Cerebellar cortex (tissue), 1 donor: ENCODE measurements at regions not wholly inside any gene's neighbourhood (a gene's known extent, or its start where the extent isn't known, plus 50 kb on each side); places are given as distances from the start of the nearest gene placed in this dataset.

Experiments used
- DNase-seq: peaks from one replicate; pipeline ENCODE4 v3.0.0-alpha.2; 2015; ENCODE audit warnings: low spot score

DNA sequence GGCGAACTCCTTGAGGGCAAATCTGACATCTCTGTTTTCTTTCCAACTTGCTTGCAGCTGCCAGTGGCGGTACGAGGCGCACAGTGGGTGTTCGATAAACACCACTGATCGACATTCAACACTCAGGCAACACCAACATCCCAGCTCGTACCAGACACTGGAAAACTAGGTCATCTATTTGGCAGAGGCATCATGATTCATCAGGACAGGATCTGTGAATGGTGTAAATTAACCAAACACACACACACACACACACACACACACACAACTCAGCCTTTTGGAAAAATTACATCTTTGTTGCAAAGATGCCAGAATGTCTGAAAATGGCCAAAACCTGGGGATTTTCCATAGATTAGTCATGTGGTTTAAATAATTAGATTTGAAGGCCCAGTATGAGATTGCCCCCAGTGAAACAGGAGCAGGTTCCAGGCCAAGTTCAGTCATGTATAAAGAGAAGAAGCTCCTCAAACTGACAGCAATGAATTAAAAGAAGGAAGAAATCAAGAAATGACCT lies 150.5 kb upstream of the NCKAP5 start:
- peak; percentile 96 for DNase-seq

DNA sequence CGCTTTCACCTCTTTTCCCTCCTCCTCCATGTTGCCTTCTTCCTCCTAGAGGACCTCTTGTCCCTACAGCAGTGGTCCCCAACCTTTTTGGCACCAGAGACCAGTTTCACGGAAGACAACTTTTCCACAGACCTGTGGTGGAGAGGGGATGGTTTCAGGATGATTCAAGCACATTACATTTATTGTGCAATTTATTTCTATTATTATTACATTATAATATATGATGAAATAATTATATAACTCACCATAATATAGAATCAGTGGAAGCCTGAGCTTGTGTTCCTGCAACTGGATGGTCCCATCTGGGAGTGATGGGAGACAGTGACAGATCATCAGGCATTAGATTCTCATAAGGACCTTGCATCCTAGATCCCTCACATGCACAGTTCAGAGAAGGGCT lies 152.2 kb upstream of the NCKAP5 start:
- no peak for DNase-seq

DNA sequence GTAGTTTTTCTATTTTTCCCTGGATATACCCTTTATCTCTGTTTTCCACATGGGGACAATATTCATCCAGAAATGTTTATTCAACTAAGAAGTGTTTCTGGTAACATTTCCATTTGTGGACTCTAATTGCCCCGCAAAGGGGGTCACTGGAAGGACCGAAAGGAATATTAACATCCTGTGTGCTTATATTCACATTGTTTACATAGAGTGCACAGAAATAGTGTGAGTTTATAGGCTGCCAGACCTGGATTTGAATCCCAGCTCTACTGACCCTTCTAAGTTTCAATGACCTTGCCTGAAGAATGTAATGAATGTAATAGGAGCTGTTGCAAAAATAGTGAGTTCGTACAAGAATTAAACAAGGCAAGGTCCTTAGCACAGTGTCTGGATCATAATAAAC lies 152.9 kb upstream of the NCKAP5 start:
- no peak for DNase-seq

DNA sequence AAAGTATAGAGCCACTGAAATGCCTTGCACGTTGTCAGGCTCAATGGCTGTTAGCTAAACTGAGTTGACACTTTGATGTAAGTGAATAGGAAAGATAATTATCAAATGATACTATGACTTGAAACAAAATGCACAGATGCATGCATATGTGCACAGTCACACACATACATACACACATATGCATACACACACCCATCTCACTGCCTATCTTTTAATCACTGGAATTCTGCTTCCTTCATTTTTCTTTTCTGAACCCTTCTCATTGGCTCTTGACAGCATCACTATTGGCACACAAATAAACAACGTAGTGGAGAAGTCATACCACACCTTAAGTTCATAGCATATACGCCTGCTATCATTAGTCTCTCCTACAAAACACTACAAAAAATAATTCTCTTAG lies 154.9 kb upstream of the NCKAP5 start:
- no peak for DNase-seq

DNA sequence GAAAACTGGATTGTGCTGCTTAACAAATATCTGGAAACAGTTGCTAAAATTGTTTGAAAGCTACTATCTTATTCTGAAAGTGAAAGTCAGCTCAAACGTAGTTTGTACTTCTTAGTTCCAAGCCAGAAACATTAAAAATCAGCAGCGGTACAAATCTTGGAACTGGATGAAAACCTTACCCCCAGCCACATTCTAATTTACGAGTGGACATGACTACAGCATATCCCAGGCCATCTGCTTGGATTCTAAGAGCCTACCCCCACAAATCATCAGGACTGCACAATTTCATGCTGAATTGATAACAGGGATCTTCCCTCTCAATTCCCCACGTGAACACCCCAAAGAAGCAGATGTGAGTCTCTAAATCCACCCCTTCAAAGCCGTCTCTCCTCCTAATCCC lies 158.7 kb upstream of the NCKAP5 start:
- DNase-seq: no peak

DNA sequence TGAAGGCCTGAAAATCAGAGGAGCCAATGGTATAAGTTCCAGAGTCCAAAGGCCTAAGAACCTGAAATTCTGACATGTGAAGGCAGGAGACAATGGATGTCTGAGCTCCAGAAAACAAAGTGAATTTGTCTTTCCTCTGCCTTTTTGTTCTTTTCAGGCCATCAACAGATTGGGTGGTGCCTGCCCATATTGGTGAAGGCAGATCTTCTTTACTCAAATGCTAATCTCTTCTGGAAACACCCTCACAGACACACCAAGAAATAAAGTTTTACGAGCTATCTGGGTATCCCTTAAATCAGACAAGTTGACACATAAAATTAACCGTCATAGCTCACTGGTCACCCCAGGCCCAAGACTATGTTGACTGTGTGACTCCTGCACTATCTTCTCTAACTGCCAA lies 163.8 kb upstream of the NCKAP5 start:
- no peak for DNase-seq

DNA sequence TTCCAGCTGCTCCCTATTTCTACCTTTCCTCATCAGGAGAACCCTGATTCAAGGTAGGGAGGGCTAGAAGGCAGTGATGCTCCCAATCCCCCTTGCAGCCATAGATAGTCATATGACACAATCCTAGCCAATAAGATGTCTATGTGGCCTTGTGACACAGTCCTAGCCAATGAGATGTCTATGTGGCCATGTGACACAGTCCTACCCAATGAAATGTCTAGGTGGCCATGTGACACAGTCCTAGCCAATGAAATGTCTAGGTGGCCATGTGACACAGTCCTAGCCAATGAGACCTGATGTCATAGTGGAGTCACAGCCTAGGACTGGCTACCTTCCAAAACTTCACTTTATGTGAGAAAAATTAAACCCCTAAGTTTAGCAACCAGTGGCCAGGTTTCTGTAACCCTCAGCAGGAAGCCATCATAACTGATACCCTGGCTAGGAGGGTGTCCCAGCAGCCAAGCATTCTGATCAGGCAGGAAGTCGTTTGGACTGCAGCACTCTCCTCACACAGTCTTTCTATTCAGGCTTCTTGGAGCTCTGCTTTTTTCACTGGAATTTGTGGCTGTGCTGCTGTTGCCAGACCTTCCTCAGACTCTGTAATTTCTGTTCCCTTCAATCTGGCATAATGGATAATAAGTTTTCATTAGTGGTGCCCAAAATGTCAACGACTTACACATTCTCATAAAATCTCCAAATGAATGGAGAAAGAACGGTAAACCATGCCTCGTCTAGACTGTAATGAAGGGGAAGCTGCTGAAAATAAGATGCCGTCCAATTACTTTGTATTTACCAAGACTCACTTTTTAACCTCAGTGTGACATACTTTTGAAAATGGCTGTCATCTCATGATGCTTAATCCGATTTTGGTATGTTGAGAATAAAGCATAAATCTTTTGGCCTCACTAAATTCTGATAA lies 165.0 kb upstream of the NCKAP5 start:
- no peak for DNase-seq

- DNase-seq: no peak
These were observed 165.6 kb upstream of the NCKAP5 start for GRCh38 chr2:133733901-133734255.

DNA sequence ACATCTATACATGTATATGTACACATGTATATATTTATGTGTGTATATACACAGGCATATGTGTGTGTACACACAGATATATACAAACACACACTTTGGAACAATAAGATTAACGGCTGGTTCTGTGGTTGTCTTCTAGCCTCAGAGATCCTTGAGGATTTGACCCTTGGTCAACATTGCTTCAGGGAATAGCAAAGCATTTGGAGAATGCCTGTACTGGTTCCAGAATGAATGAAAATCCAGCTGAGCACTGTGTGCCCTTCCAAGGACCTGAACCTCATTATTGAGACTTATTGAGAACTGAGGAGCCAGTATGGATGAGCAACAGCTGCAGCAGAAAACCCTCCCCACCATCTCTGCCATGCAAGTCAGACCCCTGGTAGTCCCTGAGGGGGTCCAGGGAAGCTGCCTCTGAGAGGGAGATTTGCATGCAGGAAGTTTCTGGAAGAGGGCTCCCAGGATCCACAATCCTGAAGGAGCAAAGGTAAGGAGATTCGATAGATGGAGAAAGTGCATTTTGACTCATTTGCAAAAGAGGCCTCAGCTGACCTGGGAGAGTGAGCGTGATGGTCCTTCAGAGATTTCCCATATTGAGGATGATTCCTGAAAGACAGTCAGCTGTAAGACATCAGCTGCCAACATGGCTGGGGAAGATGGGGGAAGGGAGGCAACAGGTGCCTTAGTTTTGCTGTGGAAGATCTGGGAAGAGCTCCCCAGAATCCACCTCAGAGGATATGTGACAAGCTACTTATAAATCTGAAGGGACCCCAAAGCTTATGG lies 166.6 kb upstream of the NCKAP5 start:
- DNase-seq: no peak

GRCh38 chr2:133736674-133737073 lies 168.4 kb upstream of the NCKAP5 start:
- DNase-seq: no peak

GRCh38 chr2:133737242-133737993 lies 169.2 kb upstream of the NCKAP5 start:
- DNase-seq: no peak

DNA sequence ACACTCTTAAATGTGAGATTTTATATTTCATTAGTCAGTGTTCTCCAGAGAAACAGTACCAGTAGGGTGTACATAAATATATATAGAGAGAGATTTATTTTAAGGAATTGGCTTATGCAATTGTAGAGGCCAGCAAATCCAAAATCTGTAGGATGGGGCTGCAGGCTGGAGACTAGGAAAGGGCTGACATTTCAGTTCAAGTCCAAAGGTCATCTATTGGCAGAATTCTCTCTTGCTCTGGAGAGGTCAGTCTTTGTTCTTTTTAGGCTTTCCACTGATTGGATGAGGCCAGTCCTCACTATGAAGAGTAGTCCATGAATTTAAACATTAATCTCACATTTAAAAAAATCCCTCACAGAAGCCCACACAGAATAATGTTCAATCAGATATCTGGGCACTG lies 170.8 kb upstream of the NCKAP5 start:
- no peak for DNase-seq

DNA sequence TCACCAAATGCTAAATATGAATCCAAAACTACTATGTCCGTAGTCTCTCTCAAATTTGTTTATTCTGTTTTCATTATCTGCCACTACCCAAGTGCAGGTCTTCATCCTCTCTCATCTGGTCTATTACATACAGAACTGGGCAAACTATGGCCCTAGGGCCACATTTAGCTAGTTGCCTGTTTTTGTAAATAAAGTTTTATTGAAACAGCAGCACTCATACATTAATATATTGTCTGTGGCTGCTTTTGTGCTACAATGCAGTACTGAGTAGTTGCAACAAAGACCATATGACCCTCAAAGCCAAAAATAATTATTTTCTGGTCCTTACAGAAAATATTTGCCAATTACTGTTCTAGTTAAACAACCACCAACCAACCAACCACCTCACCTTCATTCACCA lies 172.2 kb upstream of the NCKAP5 start:
- DNase-seq: no peak

GRCh38 chr2:133748007-133748700 lies 179.9 kb upstream of the NCKAP5 start:
- DNase-seq: no peak

GRCh38 chr2:133753665-133754064 lies 185.4 kb upstream of the NCKAP5 start:
- DNase-seq: no peak

- no peak for DNase-seq
These were observed 187.4 kb upstream of the NCKAP5 start for GRCh38 chr2:133755480-133756300.

- DNase-seq: no peak
These were observed 188.6 kb upstream of the NCKAP5 start for GRCh38 chr2:133756833-133757232.

DNA sequence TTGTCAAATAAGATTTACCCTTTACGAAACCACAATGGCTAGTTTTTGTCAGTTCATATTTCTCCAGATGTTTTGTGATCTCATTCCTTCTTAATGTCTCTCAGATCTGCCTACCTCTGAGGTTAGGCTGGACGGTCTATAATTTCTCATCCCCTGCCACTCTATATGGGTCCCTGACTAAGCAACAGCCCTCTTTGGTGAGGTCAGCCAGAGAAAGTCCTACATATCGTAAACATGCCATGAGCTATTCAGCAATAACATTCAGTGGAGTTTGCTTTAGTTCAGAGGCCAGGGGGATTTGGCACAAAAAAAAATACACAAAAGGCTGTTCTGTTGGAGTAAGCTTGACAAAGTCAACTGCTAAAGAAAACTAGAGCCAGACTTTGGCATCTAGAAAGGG lies 192.1 kb upstream of the NCKAP5 start:
- no peak for DNase-seq

DNA sequence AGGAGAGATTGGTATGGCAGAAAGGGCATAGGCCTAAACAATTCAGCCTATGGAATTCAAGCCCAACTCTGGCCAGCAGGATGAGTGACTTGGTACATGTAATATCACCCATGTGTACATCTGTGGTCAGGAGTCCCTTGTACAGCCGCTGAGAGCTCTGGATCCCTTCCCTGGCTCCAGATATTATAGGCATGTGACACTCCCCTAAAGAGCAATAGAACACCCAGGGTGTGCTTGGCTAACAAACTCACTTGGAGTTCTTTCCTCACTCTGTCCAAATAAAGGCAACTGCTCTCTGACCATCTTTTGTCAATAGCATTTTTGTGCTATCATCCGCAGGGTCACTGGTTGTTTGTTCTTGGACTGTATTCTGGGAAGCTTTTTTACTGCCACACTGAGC lies 197.4 kb upstream of the NCKAP5 start:
- peak; percentile 19 for DNase-seq

GRCh38 chr2:133766164-133766832 lies 198.0 kb upstream of the NCKAP5 start:
- DNase-seq: peak; percentile 20
